Left lung (tissue), 4 donors: ENCODE measurements at regions not wholly inside any gene's neighbourhood (a gene's known extent, or its start where the extent isn't known, plus 50 kb on each side); places are given as distances from the start of the nearest gene placed in this dataset.

ENCODE experiments used
- ATAC-seq: fragments of 200-7000 bp; cut with Tn5 transposase; one replicate; pipeline ENCODE4 v1.9.1; 2020; ENCODE audit warnings: moderate library complexity
- DNase-seq, 4 donors: peaks; one replicate each; pipeline ENCODE4 v3.0.0-alpha.2; 2013 to 2020
- H3K27ac ChIP-seq, 2 donors: fragments of 200-600 bp; sonication (generic) in 1 of 2; one replicate each; pipeline versions ENCODE4 v1.5.0 to v1.8.0; 2020 to 2021
- H3K27me3 ChIP-seq, 2 donors: fragments of 200-600 bp; sonication (generic) in 1 of 2; one replicate each; pipeline versions ENCODE4 v1.5.0 to v1.8.0; 2020 to 2021
- H3K36me3 ChIP-seq, 2 donors: fragments of 200-600 bp; sonication (generic) in 1 of 2; one replicate each; pipeline versions ENCODE4 v1.5.0 to v1.8.0; 2020 to 2021
- H3K4me1 ChIP-seq, 2 donors: fragments of 200-600 bp; one replicate each; pipeline ENCODE4 v1.8.0; 2021
- H3K4me3 ChIP-seq, 2 donors: fragments of 200-600 bp; sonication (generic) in 1 of 2; one replicate each; pipeline versions ENCODE4 v1.5.0 to v1.8.0; 2020 to 2021; ENCODE audit warnings: mild to moderate bottlenecking in 1 of 2
- H3K9me3 ChIP-seq, 2 donors: fragments of 200-600 bp; sonication (generic) in 1 of 2; one replicate each; pipeline versions ENCODE4 v1.5.0 to v1.8.0; 2020 to 2021
- intact Hi-C, 2 donors: fragments of 100-400 bp; cut with DNase I; formaldehyde crosslinking; loops; one replicate each; pipeline versions ENCODE4 v1.11.2 to v1.14.2; 2022
- TF ChIP-seq, protein P1 (sequence below), 2 donors: fragments of 200-600 bp; sonication (generic) in 1 of 2; IDR thresholded peaks; one replicate each; pipeline versions ENCODE4 v1.5.0 to v1.8.0; 2021; ENCODE audit warnings: antibody characterized with exemption in 2 of 2
- donor health status: DM: no; HTN: yes; CAD: no.
- donor health status: DM: no; HTN: no; CAD: no.

DNA sequence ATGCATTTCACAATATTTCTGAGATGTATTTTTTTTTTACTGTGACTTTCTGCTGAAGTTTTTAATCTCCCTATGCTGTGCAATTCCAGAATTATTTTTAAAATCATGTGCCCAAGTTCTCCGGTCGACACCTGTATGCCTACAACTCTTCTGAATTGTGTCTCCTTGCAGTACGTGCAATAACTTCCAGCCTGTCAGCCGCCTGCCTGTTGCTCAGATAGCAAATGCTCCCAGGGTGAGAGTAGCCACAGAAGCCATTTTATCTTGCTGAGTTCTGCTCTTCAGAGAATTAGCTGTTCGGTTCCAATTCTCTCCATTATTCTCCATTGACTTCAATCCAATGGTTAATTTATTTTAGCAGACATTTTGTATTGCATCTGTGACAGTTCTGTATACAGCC, 188.3 kb downstream of the CDC14C start:
- DNase-seq (no peak), ATAC-seq (no peak)
- TF ChIP-seq, protein P1, sequence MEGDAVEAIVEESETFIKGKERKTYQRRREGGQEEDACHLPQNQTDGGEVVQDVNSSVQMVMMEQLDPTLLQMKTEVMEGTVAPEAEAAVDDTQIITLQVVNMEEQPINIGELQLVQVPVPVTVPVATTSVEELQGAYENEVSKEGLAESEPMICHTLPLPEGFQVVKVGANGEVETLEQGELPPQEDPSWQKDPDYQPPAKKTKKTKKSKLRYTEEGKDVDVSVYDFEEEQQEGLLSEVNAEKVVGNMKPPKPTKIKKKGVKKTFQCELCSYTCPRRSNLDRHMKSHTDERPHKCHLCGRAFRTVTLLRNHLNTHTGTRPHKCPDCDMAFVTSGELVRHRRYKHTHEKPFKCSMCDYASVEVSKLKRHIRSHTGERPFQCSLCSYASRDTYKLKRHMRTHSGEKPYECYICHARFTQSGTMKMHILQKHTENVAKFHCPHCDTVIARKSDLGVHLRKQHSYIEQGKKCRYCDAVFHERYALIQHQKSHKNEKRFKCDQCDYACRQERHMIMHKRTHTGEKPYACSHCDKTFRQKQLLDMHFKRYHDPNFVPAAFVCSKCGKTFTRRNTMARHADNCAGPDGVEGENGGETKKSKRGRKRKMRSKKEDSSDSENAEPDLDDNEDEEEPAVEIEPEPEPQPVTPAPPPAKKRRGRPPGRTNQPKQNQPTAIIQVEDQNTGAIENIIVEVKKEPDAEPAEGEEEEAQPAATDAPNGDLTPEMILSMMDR (IDR thresholded peaks at IDR 0.05): no peak
- Histone ChIP-seq H3K27me3 (no peaks in the 10 kb centered on the region), H3K4me3 (no peak overlapping the region), H3K27ac (no peak overlapping the region), H3K36me3 (no peaks in the 10 kb centered on the region), H3K4me1 (no peaks in the 10 kb centered on the region), H3K9me3 (no peaks in the 10 kb centered on the region)
- intact Hi-C loops: no loop called here

DNA sequence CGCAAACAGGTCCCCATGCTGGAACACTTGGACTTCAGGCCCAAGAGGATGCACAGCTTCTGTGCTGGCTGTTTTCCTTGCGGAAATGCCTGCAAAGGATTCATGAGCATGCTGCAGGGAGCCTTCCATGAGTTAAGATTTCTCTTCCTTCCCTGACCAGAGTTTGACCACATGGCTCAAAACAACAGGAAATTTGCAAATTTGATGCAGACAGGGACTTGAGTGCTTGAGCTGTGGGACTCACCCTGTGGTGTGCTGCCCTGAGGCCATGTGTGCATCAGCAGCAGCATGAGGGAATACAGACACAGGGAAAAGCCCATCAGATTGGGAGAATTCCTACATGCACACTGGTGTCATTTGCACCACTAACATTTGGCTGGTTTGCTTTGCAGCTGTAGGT, 195.4 kb downstream of the CDC14C start:
- no peaks in the 10 kb centered on the region for H3K27me3 ChIP-seq
- H3K4me1 ChIP-seq: no peaks in the 10 kb centered on the region
- DNase-seq (no peak), ATAC-seq (no peak)
- no peaks in the 10 kb centered on the region for H3K9me3 ChIP-seq
- intact Hi-C loops: no loop called here
- no peak overlapping the region for H3K27ac ChIP-seq
- no peaks in the 10 kb centered on the region for H3K36me3 ChIP-seq
- H3K4me3 ChIP-seq: no peak overlapping the region
- TF ChIP-seq, protein P1 (IDR thresholded peaks at IDR 0.05): no peak

DNA sequence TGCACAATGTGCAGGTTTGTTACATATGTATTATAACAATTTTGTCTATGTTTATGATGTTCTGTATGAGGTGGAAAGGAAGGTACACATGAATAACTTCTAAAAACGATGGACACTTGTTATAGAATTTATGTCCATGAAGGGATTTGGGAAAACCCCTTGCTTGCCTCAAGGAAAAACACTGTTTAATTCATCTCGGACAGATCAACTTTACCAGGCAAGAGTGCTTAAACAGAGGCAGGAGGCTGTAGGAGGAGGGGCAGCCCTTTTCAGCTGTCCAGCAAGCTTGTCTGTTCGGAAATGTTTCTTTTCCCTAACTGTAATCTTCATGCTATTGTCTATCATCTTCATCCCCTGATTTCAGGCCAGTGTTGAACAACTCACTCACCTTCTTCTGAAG, 200.9 kb downstream of the CDC14C start:
- TF ChIP-seq, protein P1 (IDR thresholded peaks at IDR 0.05): no peak
- Histone ChIP-seq H3K4me3 (no peak overlapping the region), H3K27me3 (no peaks in the 10 kb centered on the region), H3K9me3 (no peaks in the 10 kb centered on the region), H3K36me3 (no peaks in the 10 kb centered on the region), H3K4me1 (no peaks in the 10 kb centered on the region), H3K27ac (no peak overlapping the region)
- no peak for ATAC-seq
- DNase-seq: no peak
- intact Hi-C loops: no loop called here

DNA sequence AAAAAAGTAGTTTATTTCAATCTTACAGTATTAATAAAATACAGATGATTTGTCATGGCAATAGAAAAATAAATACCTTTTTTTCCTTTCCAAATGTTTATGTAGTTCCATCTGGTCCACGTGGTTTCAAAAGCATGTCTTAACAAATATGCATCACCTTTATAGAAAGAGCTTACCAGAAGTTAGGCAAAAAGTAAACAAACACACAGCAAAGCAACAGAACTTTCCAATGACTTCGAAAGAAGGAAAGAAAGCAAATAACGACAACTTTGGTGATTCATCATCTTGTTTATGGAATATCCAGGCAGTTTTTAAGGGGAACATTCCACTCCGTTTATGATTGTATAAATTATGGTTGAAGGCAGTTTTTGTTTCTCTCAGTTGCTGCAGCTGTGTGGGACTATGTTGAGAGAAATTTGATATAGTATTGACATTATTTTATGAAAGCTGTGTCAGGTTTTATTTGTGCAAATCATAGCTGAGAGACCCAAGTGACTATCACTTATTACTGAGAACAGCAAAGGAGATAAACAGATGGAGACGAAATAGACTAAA, 203.1 kb downstream of the CDC14C start:
- intact Hi-C loops: no loop called here
- TF ChIP-seq, protein P1 (IDR thresholded peaks at IDR 0.05): no peak
- Histone ChIP-seq H3K4me1 (no peaks in the 10 kb centered on the region), H3K36me3 (no peaks in the 10 kb centered on the region), H3K9me3 (no peaks in the 10 kb centered on the region), H3K4me3 (no peak overlapping the region), H3K27ac (no peak overlapping the region), H3K27me3 (no peaks in the 10 kb centered on the region)
- no peak for DNase-seq
- ATAC-seq: no peak

DNA sequence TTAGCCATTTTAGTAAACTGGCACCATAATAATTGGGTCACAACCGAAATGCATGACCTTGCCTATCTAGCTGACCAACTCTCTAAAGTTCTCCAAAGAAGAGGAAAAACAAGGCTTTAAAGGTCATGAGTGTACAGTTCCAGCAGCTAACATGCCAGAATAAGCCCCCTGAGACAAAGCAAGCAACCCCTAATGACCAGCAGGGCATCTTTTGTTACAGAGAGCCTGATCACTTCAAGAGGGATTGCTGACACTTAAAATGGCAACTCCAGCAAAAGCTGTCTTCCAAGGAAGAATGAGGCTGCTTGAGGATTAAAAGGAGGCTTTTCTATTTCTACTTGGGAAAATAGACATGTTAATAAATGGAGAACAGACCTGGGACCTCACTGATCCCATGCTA, 213.6 kb downstream of the CDC14C start:
- no peak for DNase-seq
- ATAC-seq: no peak
- Histone ChIP-seq H3K4me1 (no peaks in the 10 kb centered on the region), H3K27ac (no peak overlapping the region), H3K9me3 (peaks cover 0 to 7% of the 10 kb centered on the region in 2 donors), H3K27me3 (no peaks in the 10 kb centered on the region), H3K36me3 (no peaks in the 10 kb centered on the region), H3K4me3 (no peak overlapping the region)
- TF ChIP-seq, protein P1 (IDR thresholded peaks at IDR 0.05): no peak
- intact Hi-C loops: no loop called here
